ENCODE measurements at regions not wholly inside any gene's neighbourhood (a gene's known extent, or its start where the extent isn't known, plus 50 kb on each side); places are given as distances from the start of the nearest gene placed in this dataset.

GRCh38 chr19:31633014-31633413 lies 283.8 kb upstream of the TSHZ3 start:
- Histone ChIP-seq H3K4ac (replicated peaks; ENCODE audit: insufficient read length, low read depth, low read length) (no peak overlapping the region), H3K14ac (ENCODE audit: insufficient read length) (no peak overlapping the region), H4K20me1 (replicated peaks in 1 of 2; ENCODE audit: control insufficient read depth in 1 of 2, insufficient read depth in 2 of 2, low read length in 2 of 2) (no peaks in the 10 kb centered on the region), H3K27me3 (replicated peaks in 1 of 4; ENCODE audit: control insufficient read depth in 3 of 4, extremely low read depth in 1 of 4, insufficient read depth in 3 of 4, low read length in 3 of 4) (no peaks in the 10 kb centered on the region), H3K4me1 (replicated peaks in 1 of 4; ENCODE audit: control insufficient read depth in 3 of 4, insufficient read depth in 4 of 4, low read length in 3 of 4) (no peaks in the 10 kb centered on the region; a peak in 3 of 7 replicates), H3K18ac (ENCODE audit: extremely low read depth, low read length) (no peak overlapping the region), H2AK5ac (ENCODE audit: low read depth, low read length) (no peak overlapping the region), H3K36me3 (ENCODE audit: control insufficient read depth in 2 of 4, insufficient read depth in 4 of 4, low read length in 3 of 4) (no peaks in the 10 kb centered on the region), H3K4me2 (ENCODE audit: insufficient read depth in 1 of 2, low read depth in 2 of 2, low read length in 2 of 2) (no peak overlapping the region), H3K9me3 (ENCODE audit: insufficient read depth in 2 of 2, low read depth in 1 of 2, low read length in 1 of 2) (no peaks in the 10 kb centered on the region), H3K23me2 (ENCODE audit: low read depth, low read length) (no peaks in the 10 kb centered on the region), H2BK15ac (ENCODE audit: low read length) (no peak overlapping the region), H2BK5ac (ENCODE audit: low read depth, low read length) (no peak overlapping the region), H2BK120ac (replicated peaks; ENCODE audit: low read depth, low read length) (no peak overlapping the region), H2BK20ac (ENCODE audit: low read length) (no peak overlapping the region), H4K5ac (ENCODE audit: insufficient read length, low read depth, low read length) (no peak overlapping the region), H3K27ac (ENCODE audit: low read depth, low read length) (no peak overlapping the region), H3K79me2 (ENCODE audit: control insufficient read depth in 1 of 2, insufficient read depth in 2 of 2, low read length in 2 of 2) (no peaks in the 10 kb centered on the region), H2BK12ac (ENCODE audit: low read depth, low read length) (peak overlapping the region; percentile 29; the same call in 1 of the 2 replicates), H4K91ac (replicated peaks; ENCODE audit: insufficient read length, low read length) (no peak overlapping the region), H3K56ac (replicated peaks; ENCODE audit: insufficient read length, low read depth, low read length) (no peak overlapping the region), H3K9ac (replicated peaks in 1 of 4; ENCODE audit: extremely low read depth in 1 of 4, low read depth in 3 of 4, low read length in 3 of 4) (no peak overlapping the region), H3K4me3 (ENCODE audit: extremely low read depth in 1 of 4, insufficient read depth in 2 of 4, low read depth in 3 of 4, low read length in 4 of 4) (no peak overlapping the region), H3K23ac (ENCODE audit: insufficient read length) (no peak overlapping the region), H3K79me1 (ENCODE audit: low read depth, low read length) (no peaks in the 10 kb centered on the region), H4K8ac (ENCODE audit: extremely low read depth, insufficient read depth, low read length) (no peak overlapping the region), H2AFZ (ENCODE audit: low read length) (no peak overlapping the region)
- TF ChIP-seq EP300 (IDR thresholded peaks at IDR 0.05; ENCODE audit: borderline replicate concordance in 1 of 2, low read depth in 2 of 2, low read length in 2 of 2) (no peak), GTF2F1 (IDR thresholded peaks at IDR 0.05; ENCODE audit: borderline replicate concordance, low read depth, low read length) (no peak), CHD2 (IDR thresholded peaks at IDR 0.05; ENCODE audit: low read length) (no peak), RFX5 (IDR thresholded peaks at IDR 0.05; ENCODE audit: borderline replicate concordance, low read depth, low read length) (no peak), JUN (IDR thresholded peaks at IDR 0.05; ENCODE audit: low read depth, low read length) (no peak), RBBP5 (IDR thresholded peaks at IDR 0.05; ENCODE audit: borderline replicate concordance, low read depth, low read length) (no peak), HDAC6 (IDR thresholded peaks at IDR 0.05; ENCODE audit: low read depth, low read length) (no peak)
- ChIA-PET POLR2A (ENCODE audit: partially characterized antibody) (no interaction called here), CTCF (ENCODE audit: partially characterized antibody) (no interaction called here)
- FAIRE-seq (no peak), DNase-seq (ENCODE audit: low read depth in 1 of 2, low spot score in 2 of 2) (no peak)
- 80% methylated on average over 8 of the region's 8 CpGs; no CpG with 5 or more reads in 1 of the 2 experiments for WGBS, 2 experiments (ENCODE audit: extremely low coverage in 1 of 2, insufficient coverage in 1 of 2, insufficient read length in 1 of 2, insufficient replicate concordance in 2 of 2, low coverage in 1 of 2, low lambda C conversion rate in 2 of 2, missing lambda C conversion rate in 1 of 2)
